ENCODE measurements at regions not wholly inside any gene's neighbourhood (a gene's known extent, or its start where the extent isn't known, plus 50 kb on each side); places are given as distances from the start of the nearest gene placed in this dataset.
"Not testable (repeated sequence)": the region's sequence is repeated elsewhere in the genome, so short reads cannot be mapped to it uniquely, and the experiment has no call there.

GRCh38 chr5:103808464-103809106, 246.0 kb upstream of the NUDT12 start:
- DNase-seq = no peak

DNA sequence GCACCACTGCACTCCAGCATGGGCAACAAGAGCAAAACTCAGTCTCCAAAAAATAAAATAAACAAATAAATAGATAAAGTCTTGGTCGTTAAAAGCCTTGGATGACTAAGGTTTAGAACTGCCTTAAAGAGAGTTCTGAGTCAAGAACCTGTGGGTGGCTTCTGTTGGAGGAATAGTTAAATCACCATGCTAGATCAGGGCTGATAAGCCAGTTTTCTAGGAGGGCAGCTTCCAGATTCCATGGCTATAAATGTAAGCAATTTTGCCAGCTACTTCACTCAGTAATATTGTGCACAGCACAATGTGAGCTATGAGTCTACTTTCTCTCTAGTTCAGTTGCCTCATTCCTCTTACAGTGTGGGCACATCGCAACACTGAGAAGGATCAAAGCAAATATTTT, 242.1 kb upstream of the NUDT12 start:
- DNase-seq = no peak

- DNase-seq = no peak
Observed at GRCh38 chr5:103801681-103802080, 239.1 kb upstream of the NUDT12 start.

- no peak for DNase-seq
Observed at GRCh38 chr5:103800741-103801495, 238.3 kb upstream of the NUDT12 start.

DNA sequence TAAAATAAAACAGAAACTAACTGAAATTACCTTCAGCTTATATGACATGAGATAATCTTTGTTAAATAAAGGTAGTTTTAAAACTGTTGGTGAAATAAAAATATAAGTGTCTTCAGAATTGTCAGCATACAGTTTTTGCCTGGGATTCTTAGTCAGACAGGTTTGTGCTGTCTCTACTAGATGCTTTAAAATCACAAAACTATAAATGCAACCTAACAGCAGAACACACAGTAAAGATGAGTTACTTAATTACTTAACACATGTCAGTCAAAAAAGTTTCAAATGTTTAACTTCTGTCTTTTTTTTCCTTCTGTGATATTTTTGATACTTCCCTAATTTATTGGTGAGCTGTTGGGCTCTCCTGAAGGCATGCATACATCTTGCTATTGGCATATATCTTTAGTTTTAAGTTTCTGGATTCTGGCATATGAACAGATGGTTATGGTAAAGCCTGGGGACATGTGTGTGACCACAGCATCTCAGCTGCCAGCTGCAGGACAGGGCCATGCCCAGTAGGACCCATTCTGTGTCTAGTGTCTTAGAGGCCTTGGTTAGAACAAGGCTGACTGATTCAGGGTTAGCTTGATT, 231.1 kb upstream of the NUDT12 start:
- DNase-seq = no peak

GRCh38 chr5:103785569-103785968, 223.0 kb upstream of the NUDT12 start:
- no peak for DNase-seq

- DNase-seq = no peak
Observed at GRCh38 chr5:103783669-103784068, 221.1 kb upstream of the NUDT12 start.

GRCh38 chr5:103780794-103781193, 218.2 kb upstream of the NUDT12 start:
- DNase-seq = no peak

GRCh38 chr5:103774721-103775120, 212.1 kb upstream of the NUDT12 start:
- no peak for DNase-seq

DNA sequence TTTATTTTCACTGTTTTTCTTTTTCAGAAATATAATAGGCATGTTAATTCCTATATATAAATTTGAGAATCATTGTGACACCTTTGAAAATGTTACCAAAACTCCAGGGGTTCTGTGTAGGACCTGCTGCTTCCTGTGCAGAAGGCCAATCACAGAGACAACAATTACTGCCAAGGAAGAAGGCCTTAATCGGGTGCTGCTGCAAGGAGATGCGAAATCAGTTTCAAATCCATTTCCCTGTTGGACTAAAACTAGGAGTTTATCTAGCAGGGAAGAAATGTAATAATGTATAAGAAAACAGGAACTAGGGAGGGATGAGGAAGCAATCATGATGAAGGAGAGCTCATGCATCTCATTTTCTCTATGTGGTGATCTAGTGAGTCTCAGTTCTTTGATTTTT, 209.7 kb upstream of the NUDT12 start:
- no peak for DNase-seq

- no peak for DNase-seq
Observed at GRCh38 chr5:103764403-103764802, 201.8 kb upstream of the NUDT12 start.

- no peak for DNase-seq
Observed at GRCh38 chr5:103758996-103759395, 196.4 kb upstream of the NUDT12 start.

DNA sequence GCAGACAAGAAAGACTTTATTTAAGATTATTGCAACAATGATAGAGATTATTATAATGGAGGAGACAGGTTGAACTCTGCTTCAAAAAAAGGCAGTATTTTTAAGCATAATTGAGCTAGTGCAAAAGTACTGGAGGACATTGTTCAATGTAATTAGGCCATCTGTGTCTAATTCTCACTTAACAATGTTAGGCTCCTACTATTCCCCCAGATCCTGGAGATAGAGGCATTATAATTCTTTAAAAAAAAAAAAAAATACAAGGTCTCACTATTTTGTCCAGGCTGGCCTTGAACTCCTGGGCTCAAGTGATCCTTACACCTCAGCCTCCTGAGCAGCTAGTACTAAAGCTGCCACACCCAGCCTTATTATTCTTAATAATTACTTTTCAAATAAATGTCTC, 193.4 kb upstream of the NUDT12 start:
- DNase-seq = no peak

- no peak for DNase-seq
Observed at GRCh38 chr5:103745353-103746065, 182.9 kb upstream of the NUDT12 start.

GRCh38 chr5:103744159-103744558, 181.6 kb upstream of the NUDT12 start:
- DNase-seq = no peak

DNA sequence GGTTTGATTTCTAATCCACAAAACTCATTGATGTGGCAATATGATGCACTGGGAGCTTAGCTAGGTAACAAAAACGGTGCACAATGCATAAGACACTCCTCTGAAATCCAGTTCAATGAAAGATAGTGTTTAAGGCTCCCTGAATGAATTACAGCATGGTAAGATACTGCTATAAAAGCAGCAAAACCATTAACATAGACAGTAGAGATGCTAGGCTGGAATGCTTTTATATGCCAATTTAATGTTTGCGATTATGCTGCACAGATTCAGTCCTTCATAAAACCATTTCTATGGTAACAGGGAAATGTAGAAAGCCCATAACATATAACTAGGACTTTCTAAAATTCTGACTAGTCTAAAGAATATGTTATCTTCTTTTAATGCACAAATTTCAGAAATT, 180.8 kb upstream of the NUDT12 start:
- DNase-seq = no peak

GRCh38 chr5:103741984-103742383, 179.4 kb upstream of the NUDT12 start:
- DNase-seq = no peak

DNA sequence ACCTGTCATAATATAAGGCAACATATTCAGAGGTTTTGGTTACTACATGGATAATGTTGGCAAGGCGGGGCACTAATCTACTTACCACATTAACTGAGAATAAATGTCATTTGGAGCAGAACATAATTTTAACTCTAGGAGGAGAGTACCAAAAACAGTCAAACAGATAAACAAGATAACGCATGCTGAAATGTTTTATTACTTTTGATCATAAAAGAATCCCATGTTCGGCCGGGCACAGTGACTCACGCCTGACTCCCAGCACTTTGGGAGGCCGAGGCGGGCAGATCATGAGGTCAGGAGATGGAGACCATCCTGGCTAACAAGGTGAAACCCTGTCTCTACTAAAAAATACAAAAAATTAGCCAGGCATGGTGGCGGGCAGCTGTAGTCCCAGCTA, 173.8 kb upstream of the NUDT12 start:
- not testable (repeated sequence) for DNase-seq

GRCh38 chr5:103724271-103724670, 161.7 kb upstream of the NUDT12 start:
- no peak for DNase-seq

- DNase-seq = no peak
Observed at GRCh38 chr5:103721183-103721582, 158.6 kb upstream of the NUDT12 start.

DNA sequence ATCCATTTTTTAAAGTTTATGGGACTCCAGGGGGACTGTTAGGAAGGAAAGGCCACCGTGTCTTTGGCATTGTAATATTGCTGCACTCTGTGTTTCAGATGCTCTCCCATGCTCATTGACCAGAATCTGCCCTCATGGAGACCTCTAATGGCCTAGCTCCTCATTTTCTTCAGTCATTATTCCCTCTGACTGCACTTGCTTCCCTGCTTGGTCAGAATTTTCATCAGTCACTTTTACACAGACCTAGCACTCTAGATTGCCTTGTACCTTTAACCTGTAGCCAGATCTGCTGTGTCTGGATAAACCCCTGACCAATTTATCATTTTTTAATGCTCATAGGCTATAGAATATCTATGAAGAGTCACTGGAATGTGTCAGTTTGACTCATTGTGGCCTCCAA, 155.5 kb upstream of the NUDT12 start:
- DNase-seq = no peak

GRCh38 chr5:103708601-103709000, 146.0 kb upstream of the NUDT12 start:
- DNase-seq = no peak

GRCh38 chr5:103706939-103707682, 144.5 kb upstream of the NUDT12 start:
- no peak for DNase-seq

All from activated CD8-positive, alpha-beta memory T cell treated with anti-CD3 and anti-CD28 coated beads, Interleukin-2, amount 50 U/mL, for 48 hours (primary cell).